ENCODE measurements at regions not wholly inside any gene's neighbourhood (a gene's known extent, or its start where the extent isn't known, plus 50 kb on each side); places are given as distances from the start of the nearest gene placed in this dataset.

GRCh38 chr5:152246401-152246800 lies 158.7 kb downstream of the NMUR2 start:
- DNase-seq (ENCODE audit: insufficient read length, low spot score, missing footprints), result no peak
- H3K4me2 ChIP-seq (ENCODE audit: insufficient read depth, low read length), result no peak overlapping the region
- no peaks in the 10 kb centered on the region for H3K36me3 ChIP-seq (ENCODE audit: insufficient read depth, low read length)
- no peaks in the 10 kb centered on the region for H3K79me2 ChIP-seq (ENCODE audit: insufficient read depth, low read length)
- no peaks in the 10 kb centered on the region for H3K27me3 ChIP-seq (ENCODE audit: insufficient read depth, low read length)
- TF ChIP-seq, protein P1, sequence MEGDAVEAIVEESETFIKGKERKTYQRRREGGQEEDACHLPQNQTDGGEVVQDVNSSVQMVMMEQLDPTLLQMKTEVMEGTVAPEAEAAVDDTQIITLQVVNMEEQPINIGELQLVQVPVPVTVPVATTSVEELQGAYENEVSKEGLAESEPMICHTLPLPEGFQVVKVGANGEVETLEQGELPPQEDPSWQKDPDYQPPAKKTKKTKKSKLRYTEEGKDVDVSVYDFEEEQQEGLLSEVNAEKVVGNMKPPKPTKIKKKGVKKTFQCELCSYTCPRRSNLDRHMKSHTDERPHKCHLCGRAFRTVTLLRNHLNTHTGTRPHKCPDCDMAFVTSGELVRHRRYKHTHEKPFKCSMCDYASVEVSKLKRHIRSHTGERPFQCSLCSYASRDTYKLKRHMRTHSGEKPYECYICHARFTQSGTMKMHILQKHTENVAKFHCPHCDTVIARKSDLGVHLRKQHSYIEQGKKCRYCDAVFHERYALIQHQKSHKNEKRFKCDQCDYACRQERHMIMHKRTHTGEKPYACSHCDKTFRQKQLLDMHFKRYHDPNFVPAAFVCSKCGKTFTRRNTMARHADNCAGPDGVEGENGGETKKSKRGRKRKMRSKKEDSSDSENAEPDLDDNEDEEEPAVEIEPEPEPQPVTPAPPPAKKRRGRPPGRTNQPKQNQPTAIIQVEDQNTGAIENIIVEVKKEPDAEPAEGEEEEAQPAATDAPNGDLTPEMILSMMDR (IDR thresholded peaks at IDR 0.05; ENCODE audit: extremely low read depth, low read depth, low read length), result no peak
- H4K20me1 ChIP-seq (ENCODE audit: insufficient read depth, low read length), result no peaks in the 10 kb centered on the region
- no peak overlapping the region for H3K27ac ChIP-seq (ENCODE audit: low read depth, low read length)
- H2AFZ ChIP-seq (ENCODE audit: low read length), result no peak overlapping the region
- peaks cover 3% of the 10 kb centered on the region for H3K9me3 ChIP-seq (ENCODE audit: low read depth, low read length)
- H3K4me3 ChIP-seq (ENCODE audit: insufficient read depth, low read length), result no peak overlapping the region
- H3K4me1 ChIP-seq (ENCODE audit: insufficient read depth, low read length), result no peaks in the 10 kb centered on the region

GRCh38 chr5:152237531-152237930 lies 167.5 kb downstream of the NMUR2 start:
- Histone ChIP-seq H3K79me2 (ENCODE audit: insufficient read depth, low read length) (no peaks in the 10 kb centered on the region), H2AFZ (ENCODE audit: low read length) (no peak overlapping the region), H3K4me1 (ENCODE audit: insufficient read depth, low read length) (no peaks in the 10 kb centered on the region), H3K4me2 (ENCODE audit: insufficient read depth, low read length) (no peak overlapping the region), H3K27me3 (ENCODE audit: insufficient read depth, low read length) (no peaks in the 10 kb centered on the region), H3K9me3 (ENCODE audit: low read depth, low read length) (no peaks in the 10 kb centered on the region), H3K4me3 (ENCODE audit: insufficient read depth, low read length) (no peak overlapping the region), H3K27ac (ENCODE audit: low read depth, low read length) (no peak overlapping the region), H3K36me3 (ENCODE audit: insufficient read depth, low read length) (no peaks in the 10 kb centered on the region), H4K20me1 (ENCODE audit: insufficient read depth, low read length) (no peaks in the 10 kb centered on the region)
- TF ChIP-seq, protein P1 (IDR thresholded peaks at IDR 0.05; ENCODE audit: extremely low read depth, low read depth, low read length), result no peak
- DNase-seq (ENCODE audit: insufficient read length, low spot score, missing footprints), result no peak

GRCh38 chr5:152226191-152226590 lies 178.9 kb downstream of the NMUR2 start:
- Histone ChIP-seq H2AFZ (ENCODE audit: low read length) (no peak overlapping the region), H3K9me3 (ENCODE audit: low read depth, low read length) (no peaks in the 10 kb centered on the region), H3K27me3 (ENCODE audit: insufficient read depth, low read length) (no peaks in the 10 kb centered on the region), H4K20me1 (ENCODE audit: insufficient read depth, low read length) (no peaks in the 10 kb centered on the region), H3K4me3 (ENCODE audit: insufficient read depth, low read length) (no peak overlapping the region), H3K79me2 (ENCODE audit: insufficient read depth, low read length) (no peaks in the 10 kb centered on the region), H3K36me3 (ENCODE audit: insufficient read depth, low read length) (no peaks in the 10 kb centered on the region), H3K4me1 (ENCODE audit: insufficient read depth, low read length) (no peaks in the 10 kb centered on the region), H3K4me2 (ENCODE audit: insufficient read depth, low read length) (no peak overlapping the region), H3K27ac (ENCODE audit: low read depth, low read length) (no peak overlapping the region)
- DNase-seq (ENCODE audit: insufficient read length, low spot score, missing footprints), result no peak
- TF ChIP-seq, protein P1 (IDR thresholded peaks at IDR 0.05; ENCODE audit: extremely low read depth, low read depth, low read length), result no peak

DNA sequence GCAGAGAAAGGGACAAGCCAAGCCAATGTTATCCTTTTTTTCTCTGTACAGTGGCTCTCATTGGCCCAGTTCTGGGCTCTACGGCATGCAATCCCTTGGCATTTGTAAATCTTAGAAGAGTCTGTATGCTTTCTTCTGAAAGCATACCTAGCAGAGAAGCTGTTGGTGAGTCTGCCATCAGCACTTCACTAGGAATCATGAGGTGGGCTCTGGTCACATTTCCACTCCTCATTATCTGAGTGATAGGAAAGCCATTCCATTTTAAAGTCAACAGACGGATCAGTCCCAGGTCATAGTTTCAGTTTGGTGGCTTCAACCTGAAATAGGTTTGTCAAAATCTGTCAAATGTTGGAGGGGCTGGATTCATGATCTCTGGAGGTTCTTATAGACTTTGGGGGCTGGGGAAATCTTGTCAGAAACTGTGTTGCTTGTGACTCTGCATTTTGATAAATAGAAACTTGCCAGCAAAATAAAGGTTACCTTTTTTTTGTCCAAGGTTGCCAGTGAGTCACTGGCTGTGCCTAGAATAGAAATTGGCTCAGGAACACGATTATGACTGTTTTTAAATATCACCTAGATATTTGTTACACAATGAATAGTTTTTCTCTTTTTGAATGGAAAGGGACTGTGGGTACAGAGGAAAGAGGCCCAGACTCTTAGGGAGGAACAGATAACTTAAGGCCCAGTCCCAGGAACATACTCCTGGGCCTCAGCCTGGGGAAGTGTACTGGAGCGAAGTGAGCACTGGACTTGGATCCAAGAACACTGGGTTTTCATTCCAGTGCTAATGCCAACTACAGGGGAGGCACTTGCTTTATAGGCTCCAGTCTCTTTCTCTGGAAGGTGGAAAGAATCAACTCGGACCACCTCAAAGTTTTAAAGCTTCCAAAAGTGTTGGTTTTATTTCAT lies 183.1 kb downstream of the NMUR2 start:
- no peak overlapping the region for H3K4me3 ChIP-seq (ENCODE audit: insufficient read depth, low read length)
- no peaks in the 10 kb centered on the region for H3K27me3 ChIP-seq (ENCODE audit: insufficient read depth, low read length)
- no peaks in the 10 kb centered on the region for H3K9me3 ChIP-seq (ENCODE audit: low read depth, low read length)
- no peaks in the 10 kb centered on the region for H3K4me1 ChIP-seq (ENCODE audit: insufficient read depth, low read length)
- no peaks in the 10 kb centered on the region for H3K79me2 ChIP-seq (ENCODE audit: insufficient read depth, low read length)
- no peak for DNase-seq (ENCODE audit: insufficient read length, low spot score, missing footprints)
- H3K27ac ChIP-seq (ENCODE audit: low read depth, low read length), result no peak overlapping the region
- TF ChIP-seq, protein P1 (IDR thresholded peaks at IDR 0.05; ENCODE audit: extremely low read depth, low read depth, low read length), result no peak
- no peak overlapping the region for H2AFZ ChIP-seq (ENCODE audit: low read length)
- H4K20me1 ChIP-seq (ENCODE audit: insufficient read depth, low read length), result no peaks in the 10 kb centered on the region
- H3K36me3 ChIP-seq (ENCODE audit: insufficient read depth, low read length), result no peaks in the 10 kb centered on the region
- H3K4me2 ChIP-seq (ENCODE audit: insufficient read depth, low read length), result no peak overlapping the region
